HL-60 (cell line): ENCODE measurements at regions not wholly inside any gene's neighbourhood (a gene's known extent, or its start where the extent isn't known, plus 50 kb on each side); places are given as distances from the start of the nearest gene placed in this dataset.

Experiments
- DNase-seq, 2 experiments: peaks; one replicate each; pipeline ENCODE4 v3.0.0-alpha.2; 2010 to 2020; ENCODE audit warnings: low read depth in 1 of 2, low spot score in 1 of 2
- H3K27ac ChIP-seq: fragments of 250-450 bp; sonication (Bioruptor Pico); replicated peaks from 2 replicates; pipeline ENCODE4 v1.5.1; 2020; ENCODE audit warnings: mild to moderate bottlenecking, moderate library complexity
- H3K27me3 ChIP-seq: fragments of 250-450 bp; sonication (Bioruptor Pico); 2 replicates; pipeline ENCODE4 v1.5.1; 2021; ENCODE audit warnings: mild to moderate bottlenecking, moderate library complexity; ENCODE audit not compliant: insufficient read depth, poor library complexity, severe bottlenecking
- H3K4me3 ChIP-seq: replicated peaks from 2 replicates; pipeline ENCODE4 v1.5.1; 2011; ENCODE audit warnings: mild to moderate bottlenecking, control low read depth, low read length; ENCODE audit not compliant: insufficient read depth
- CTCF ChIP-seq: IDR thresholded peaks from one replicate; pipeline ENCODE4 v1.5.1; 2011; ENCODE audit warnings: low read length, control low read depth, inconsistent platforms; ENCODE audit not compliant: insufficient read depth
- GABPA ChIP-seq: IDR thresholded peaks from 2 replicates; pipeline ENCODE4 v1.6.1; 2012; ENCODE audit warnings: low read depth
- POLR2AphosphoS5 ChIP-seq: IDR thresholded peaks from 2 replicates; pipeline ENCODE4 v1.6.1; 2012; ENCODE audit warnings: low read depth
- REST ChIP-seq: IDR thresholded peaks from 2 replicates; pipeline ENCODE4 v1.6.1; 2012; ENCODE audit warnings: low read depth; ENCODE audit not compliant: insufficient replicate concordance
- SPI1 ChIP-seq: IDR thresholded peaks from 2 replicates; pipeline ENCODE4 v1.6.1; 2012; ENCODE audit warnings: low read depth, mild to moderate bottlenecking, borderline replicate concordance

- TF ChIP-seq POLR2AphosphoS5 (no peak), SPI1 (no peak), REST (no peak), CTCF (no peak), GABPA (no peak)
- no peak overlapping the region for H3K4me3 ChIP-seq
- H3K27ac ChIP-seq = no peak overlapping the region
- peak in 1 of 2 experiments; percentile 45 for DNase-seq
- H3K27me3 ChIP-seq = no peaks in the 10 kb centered on the region
These were observed 62.6 kb upstream of the GHITM start for GRCh38 chr10:84076540-84077195.

- no peak overlapping the region for H3K27ac ChIP-seq
- no peaks in the 10 kb centered on the region for H3K27me3 ChIP-seq
- TF ChIP-seq CTCF (no peak), GABPA (no peak), REST (no peak), POLR2AphosphoS5 (no peak), SPI1 (no peak)
- no peak for DNase-seq
- no peak overlapping the region for H3K4me3 ChIP-seq
These were observed 61.5 kb upstream of the GHITM start for GRCh38 chr10:84077768-84078167.

- H3K27ac ChIP-seq = no peak overlapping the region
- H3K27me3 ChIP-seq = no peaks in the 10 kb centered on the region
- DNase-seq = no peak
- no peak for TF ChIP-seq SPI1
- TF ChIP-seq POLR2AphosphoS5 = no peak
- no peak overlapping the region for H3K4me3 ChIP-seq
These were observed 60.5 kb upstream of the GHITM start for GRCh38 chr10:84078771-84079170.

- no peak overlapping the region for H3K27ac ChIP-seq
- no peak overlapping the region for H3K4me3 ChIP-seq
- no peaks in the 10 kb centered on the region for H3K27me3 ChIP-seq
- no peak for DNase-seq
- TF ChIP-seq POLR2AphosphoS5 (no peak), CTCF (no peak), REST (no peak), GABPA (no peak), SPI1 (no peak)
These were observed 55.0 kb upstream of the GHITM start for GRCh38 chr10:84084342-84084741.
